ENCODE measurements at regions not wholly inside any gene's neighbourhood (a gene's known extent, or its start where the extent isn't known, plus 50 kb on each side); places are given as distances from the start of the nearest gene placed in this dataset.

GRCh38 chr3:168473334-168473890, 377.7 kb upstream of the GOLIM4 start:
- H3K4me3 ChIP-seq (ENCODE audit: low read depth, low read length) = no peak overlapping the region
- no peak for DNase-seq (ENCODE audit: low read depth)
- TF ChIP-seq CTCF (IDR thresholded peaks at IDR 0.05; ENCODE audit: insufficient read depth, low read depth, low read length) = no peak

GRCh38 chr3:168472783-168473182, 377.1 kb upstream of the GOLIM4 start:
- DNase-seq (ENCODE audit: low read depth) = no peak
- no peak for TF ChIP-seq CTCF (IDR thresholded peaks at IDR 0.05; ENCODE audit: insufficient read depth, low read depth, low read length)
- H3K4me3 ChIP-seq (ENCODE audit: low read depth, low read length) = no peak overlapping the region

GRCh38 chr3:168470380-168470779, 374.7 kb upstream of the GOLIM4 start:
- no peak for TF ChIP-seq CTCF (IDR thresholded peaks at IDR 0.05; ENCODE audit: insufficient read depth, low read depth, low read length)
- no peak overlapping the region for H3K4me3 ChIP-seq (ENCODE audit: low read depth, low read length)
- no peak for DNase-seq (ENCODE audit: low read depth)

GRCh38 chr3:168469436-168469835, 373.7 kb upstream of the GOLIM4 start:
- no peak for TF ChIP-seq CTCF (IDR thresholded peaks at IDR 0.05; ENCODE audit: insufficient read depth, low read depth, low read length)
- no peak overlapping the region for H3K4me3 ChIP-seq (ENCODE audit: low read depth, low read length)
- no peak for DNase-seq (ENCODE audit: low read depth)

GRCh38 chr3:168467115-168467714, 371.5 kb upstream of the GOLIM4 start:
- peak; percentile 8 for DNase-seq (ENCODE audit: low read depth)
- no peak overlapping the region for H3K4me3 ChIP-seq (ENCODE audit: low read depth, low read length)
- TF ChIP-seq CTCF (IDR thresholded peaks at IDR 0.05; ENCODE audit: insufficient read depth, low read depth, low read length) = peak; percentile 31

- no peak overlapping the region for H3K4me3 ChIP-seq (ENCODE audit: low read depth, low read length)
- no peak for DNase-seq (ENCODE audit: low read depth)
- no peak for TF ChIP-seq CTCF (IDR thresholded peaks at IDR 0.05; ENCODE audit: insufficient read depth, low read depth, low read length)
Measured at GRCh38 chr3:168461793-168462192, 366.1 kb upstream of the GOLIM4 start.

Measured in fibroblast of villous mesenchyme (primary cell).